Mesenchymal stem cell (in vitro differentiated cells and primary cell): ENCODE measurements at regions not wholly inside any gene's neighbourhood (a gene's known extent, or its start where the extent isn't known, plus 50 kb on each side); places are given as distances from the start of the nearest gene placed in this dataset.

Source experiments
- DNase-seq: peaks from one replicate; pipeline ENCODE4 v3.0.0-alpha.2; 2013
- H2AFZ ChIP-seq: one replicate; pipeline ENCODE4 v1.6.1; 2013; ENCODE audit warnings: low read depth, mild to moderate bottlenecking, control low read depth, inconsistent platforms, low read length, moderate library complexity
- H2AK5ac ChIP-seq: 2 replicates; pipeline ENCODE4 v1.6.1; 2013; ENCODE audit warnings: low read length, moderate library complexity, mild to moderate bottlenecking, inconsistent platforms; ENCODE audit not compliant: severe bottlenecking
- H2BK120ac ChIP-seq: one replicate; pipeline ENCODE4 v1.6.1; 2013; ENCODE audit warnings: low read depth, mild to moderate bottlenecking, inconsistent platforms, low read length, moderate library complexity
- H2BK12ac ChIP-seq, 2 experiments: one replicate each; pipeline ENCODE4 v1.6.1; 2013; ENCODE audit warnings: inconsistent platforms in 2 of 2, low read length in 2 of 2, mild to moderate bottlenecking in 2 of 2, moderate library complexity in 2 of 2, control low read depth in 1 of 2
- H2BK15ac ChIP-seq: one replicate; pipeline ENCODE4 v1.6.1; 2013; ENCODE audit warnings: mild to moderate bottlenecking, low read depth, inconsistent platforms; ENCODE audit not compliant: poor library complexity, severe bottlenecking
- H2BK5ac ChIP-seq: 2 replicates; pipeline ENCODE4 v1.6.1; 2013; ENCODE audit warnings: low read depth, mild to moderate bottlenecking, low read length, control low read depth, inconsistent platforms; ENCODE audit not compliant: poor library complexity, severe bottlenecking
- H3K14ac ChIP-seq, 2 experiments: one replicate each; pipeline ENCODE4 v1.6.1; 2013; ENCODE audit warnings: inconsistent platforms in 2 of 2, low read length in 2 of 2, control low read depth in 1 of 2, mild to moderate bottlenecking in 1 of 2, moderate library complexity in 1 of 2
- H3K18ac ChIP-seq, 2 experiments: one replicate each; pipeline ENCODE4 v1.6.1; 2013; ENCODE audit warnings: inconsistent platforms in 2 of 2, low read length in 2 of 2, control low read depth in 1 of 2, low read depth in 1 of 2, mild to moderate bottlenecking in 1 of 2
- H3K23ac ChIP-seq, 2 experiments: one replicate each; pipeline ENCODE4 v1.6.1; 2013; ENCODE audit warnings: inconsistent platforms in 2 of 2, low read length in 2 of 2, mild to moderate bottlenecking in 2 of 2, moderate library complexity in 2 of 2, control low read depth in 1 of 2
- H3K27ac ChIP-seq: 2 replicates; pipeline ENCODE4 v1.5.1; 2013; ENCODE audit warnings: mild to moderate bottlenecking, moderate library complexity, low read length, control low read depth, inconsistent platforms; ENCODE audit not compliant: poor library complexity, severe bottlenecking
- H3K27me3 ChIP-seq, 2 experiments: 2 replicates each; pipeline versions ENCODE4 v1.6.1 to v1.7.0; 2013; ENCODE audit warnings: low read length in 2 of 2, mild to moderate bottlenecking in 2 of 2, moderate library complexity in 2 of 2, control low read depth in 1 of 2, inconsistent platforms in 1 of 2; ENCODE audit not compliant: control insufficient read depth in 1 of 2, insufficient read depth in 1 of 2
- H3K36me3 ChIP-seq, 2 experiments: 2 replicates each; pipeline versions ENCODE4 v1.6.1 to v1.7.0; 2013; ENCODE audit warnings: low read length in 2 of 2, control low read depth in 1 of 2, inconsistent platforms in 1 of 2, low read depth in 1 of 2, mild to moderate bottlenecking in 1 of 2; ENCODE audit not compliant: insufficient read depth in 2 of 2, control insufficient read depth in 1 of 2
- H3K4ac ChIP-seq, 2 experiments: one replicate each; pipeline ENCODE4 v1.6.1; 2013; ENCODE audit warnings: inconsistent platforms in 2 of 2, low read length in 2 of 2, mild to moderate bottlenecking in 2 of 2, moderate library complexity in 2 of 2, control low read depth in 1 of 2, low read depth in 1 of 2
- H3K4me1 ChIP-seq: 2 replicates; pipeline ENCODE4 v1.6.1; 2013; ENCODE audit warnings: low read depth, low read length, control low read depth; ENCODE audit not compliant: control insufficient read depth, insufficient read depth
- H3K4me2 ChIP-seq: 2 replicates; pipeline ENCODE4 v1.6.1; 2013; ENCODE audit warnings: low read length, mild to moderate bottlenecking, inconsistent platforms; ENCODE audit not compliant: poor library complexity, severe bottlenecking
- H3K4me3 ChIP-seq, 2 experiments: 2 replicates each; pipeline versions ENCODE4 v1.5.1 to v1.7.0; 2013; ENCODE audit warnings: low read length in 2 of 2, mild to moderate bottlenecking in 2 of 2, control low read depth in 1 of 2, low read depth in 1 of 2; ENCODE audit not compliant: insufficient read depth in 1 of 2
- H3K79me1 ChIP-seq: replicated peaks from 2 replicates; pipeline ENCODE4 v1.6.1; 2013; ENCODE audit warnings: mild to moderate bottlenecking, control low read depth, low read length, inconsistent platforms; ENCODE audit not compliant: poor library complexity, severe bottlenecking
- H3K9ac ChIP-seq: 2 replicates; pipeline ENCODE4 v1.7.0; 2013; ENCODE audit warnings: mild to moderate bottlenecking, low read length, moderate library complexity
- H3K9me3 ChIP-seq: 2 replicates; pipeline ENCODE4 v1.7.0; 2013; ENCODE audit warnings: mild to moderate bottlenecking, low read length; ENCODE audit not compliant: control insufficient read depth
- H4K8ac ChIP-seq: one replicate; pipeline ENCODE4 v1.6.1; 2013; ENCODE audit warnings: inconsistent platforms, mild to moderate bottlenecking, low read length, moderate library complexity
- H4K91ac ChIP-seq: one replicate; pipeline ENCODE4 v1.6.1; 2013; ENCODE audit warnings: mild to moderate bottlenecking, low read length, inconsistent platforms
- WGBS: methylation state at CpG from one replicate; pipeline ENCODE4 v1.1.7; 2013; ENCODE audit warnings: mixed read lengths; 5-methylcytosine and 5-hydroxymethylcytosine counted together

DNA sequence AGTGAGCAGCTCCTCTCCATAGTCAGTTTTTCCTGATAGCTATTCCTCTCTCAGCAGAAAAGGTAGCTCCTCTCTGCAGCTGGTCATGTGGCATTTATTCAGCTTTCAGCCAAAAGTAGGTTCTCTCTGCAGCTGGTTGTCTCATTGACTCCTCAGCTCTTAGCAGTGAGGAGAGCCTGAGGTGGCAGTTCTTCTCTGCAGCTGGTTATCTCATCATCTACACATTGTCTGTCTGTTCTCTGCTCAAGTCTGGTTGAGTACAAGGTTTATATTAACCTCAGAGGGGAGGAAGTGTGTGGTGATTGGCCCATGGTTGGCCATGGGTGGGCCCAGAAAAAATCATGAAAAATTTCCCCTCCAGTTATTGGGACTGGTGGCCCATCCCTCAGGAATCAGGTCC, 338.3 kb downstream of the KDM5D start:
- Histone ChIP-seq H3K4me3 (no peak overlapping the region), H3K9ac (no peak overlapping the region), H3K9me3 (no peaks in the 10 kb centered on the region), H2AFZ (no peak overlapping the region), H2BK5ac (no peak overlapping the region), H3K23ac (no peak overlapping the region), H4K91ac (no peak overlapping the region), H3K4me2 (no peak overlapping the region), H2BK12ac (no peak overlapping the region), H3K27me3 (no peaks in the 10 kb centered on the region), H3K18ac (no peak overlapping the region), H2BK120ac (no peak overlapping the region), H3K36me3 (no peaks in the 10 kb centered on the region), H4K8ac (no peak overlapping the region), H2BK15ac (no peak overlapping the region), H3K4me1 (no peaks in the 10 kb centered on the region), H3K14ac (no peak overlapping the region), H3K4ac (no peak overlapping the region), H3K27ac (no peak overlapping the region), H2AK5ac (no peak overlapping the region), H3K79me1 (no peaks in the 10 kb centered on the region)
- no peak for DNase-seq

DNA sequence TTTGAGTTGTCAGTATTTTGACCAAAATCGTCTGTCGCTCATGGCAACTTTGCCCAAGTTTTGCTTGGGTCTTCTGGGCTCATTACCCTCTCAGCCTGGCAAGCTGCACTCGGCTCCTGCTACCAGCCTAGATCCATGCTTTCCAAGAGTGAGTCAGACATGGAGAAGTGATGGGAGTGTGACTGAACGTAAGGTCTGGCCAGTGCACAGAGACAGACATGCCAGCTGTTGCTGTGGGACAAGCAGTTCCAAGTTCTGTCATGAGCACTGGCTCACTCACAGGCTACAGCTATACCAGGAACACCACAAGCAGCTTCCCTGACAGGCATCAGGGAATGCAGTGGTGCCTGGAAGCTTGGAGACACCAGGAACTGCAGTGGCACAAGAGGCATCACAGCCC, 338.9 kb downstream of the KDM5D start:
- Histone ChIP-seq H3K18ac (no peak overlapping the region), H3K36me3 (no peaks in the 10 kb centered on the region)

DNA sequence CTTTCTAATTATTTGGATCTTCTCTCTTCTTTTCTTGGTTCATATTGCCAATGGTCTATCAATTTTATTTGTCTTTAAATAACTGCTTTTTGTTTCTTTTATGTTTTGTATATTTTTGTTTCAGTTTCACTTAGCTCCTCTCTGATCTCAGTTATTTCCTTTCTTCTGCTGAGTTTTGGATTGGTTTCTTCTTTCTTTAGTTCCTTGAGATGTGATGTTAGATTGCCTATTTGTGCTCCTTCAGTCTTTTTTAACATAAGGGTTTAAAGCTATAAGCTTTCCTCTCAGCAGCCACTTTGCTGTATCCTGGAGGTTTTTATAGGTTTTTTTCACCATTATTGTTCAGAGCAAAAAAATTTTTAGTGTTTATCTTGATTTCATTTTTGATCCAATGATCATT, 351.6 kb downstream of the KDM5D start:
- H3K23ac ChIP-seq: no peak overlapping the region
- no peak overlapping the region for H2BK5ac ChIP-seq
- H3K27me3 ChIP-seq: no peaks in the 10 kb centered on the region
- H3K18ac ChIP-seq: no peak overlapping the region
- H3K4ac ChIP-seq: no peak overlapping the region
- H3K4me3 ChIP-seq: no peak overlapping the region
- no peak overlapping the region for H4K91ac ChIP-seq
- H3K79me1 ChIP-seq: no peaks in the 10 kb centered on the region
- H3K9ac ChIP-seq: no peak overlapping the region
- no peak overlapping the region for H2BK120ac ChIP-seq
- no peak overlapping the region for H3K14ac ChIP-seq
- H3K4me2 ChIP-seq: no peak overlapping the region
- no peak overlapping the region for H4K8ac ChIP-seq
- no peaks in the 10 kb centered on the region for H3K9me3 ChIP-seq
- DNase-seq: no peak
- H2BK12ac ChIP-seq: no peak overlapping the region
- no peak overlapping the region for H2AFZ ChIP-seq
- no peak overlapping the region for H3K27ac ChIP-seq
- no peaks in the 10 kb centered on the region for H3K36me3 ChIP-seq
- no peak overlapping the region for H2AK5ac ChIP-seq
- H3K4me1 ChIP-seq: no peaks in the 10 kb centered on the region
- H2BK15ac ChIP-seq: no peak overlapping the region

More for the DNA sequence above, 338.9 kb downstream of the KDM5D start:
- Histone ChIP-seq H2AK5ac (no peak overlapping the region), H3K27me3 (no peaks in the 10 kb centered on the region), H3K79me1 (no peaks in the 10 kb centered on the region), H2BK5ac (no peak overlapping the region), H3K9me3 (no peaks in the 10 kb centered on the region), H3K9ac (no peak overlapping the region), H2AFZ (no peak overlapping the region), H3K4ac (no peak overlapping the region), H4K8ac (no peak overlapping the region), H2BK15ac (no peak overlapping the region), H3K4me2 (no peak overlapping the region), H4K91ac (no peak overlapping the region), H2BK120ac (no peak overlapping the region), H3K4me1 (no peaks in the 10 kb centered on the region), H2BK12ac (no peak overlapping the region), H3K14ac (no peak overlapping the region), H3K23ac (no peak overlapping the region), H3K4me3 (no peak overlapping the region), H3K27ac (no peak overlapping the region)
- WGBS: 79% methylated on average over 4 of the region's 4 CpGs
- no peak for DNase-seq

DNA sequence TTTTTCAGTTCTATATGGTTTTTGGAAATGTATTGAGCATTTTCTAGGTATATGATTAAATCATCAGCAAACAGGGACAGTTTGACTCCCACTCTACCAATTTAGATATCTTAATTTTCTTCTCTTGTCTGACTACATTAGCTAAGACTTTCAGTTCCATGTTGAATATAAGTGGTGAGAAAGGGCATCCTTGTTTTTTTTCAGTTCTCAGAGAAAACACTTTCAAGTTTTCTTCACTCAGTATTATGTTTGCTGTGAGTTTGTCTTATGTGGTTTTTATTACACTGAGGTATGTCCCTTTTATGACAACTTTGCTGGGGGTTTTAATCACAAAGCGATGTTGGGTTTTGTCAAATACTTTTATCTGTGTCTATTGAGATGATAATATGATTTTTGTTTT, 352.6 kb downstream of the KDM5D start:
- Histone ChIP-seq H2AFZ (no peak overlapping the region), H3K27me3 (no peaks in the 10 kb centered on the region), H3K9ac (no peak overlapping the region), H3K9me3 (no peaks in the 10 kb centered on the region), H3K4me2 (no peak overlapping the region), H3K27ac (no peak overlapping the region), H2BK120ac (no peak overlapping the region), H2BK12ac (no peak overlapping the region), H3K18ac (no peak overlapping the region), H3K4ac (no peak overlapping the region), H3K4me1 (no peaks in the 10 kb centered on the region), H2AK5ac (no peak overlapping the region), H4K91ac (no peak overlapping the region), H2BK5ac (no peak overlapping the region), H3K79me1 (no peaks in the 10 kb centered on the region), H3K23ac (no peak overlapping the region), H2BK15ac (no peak overlapping the region), H4K8ac (no peak overlapping the region), H3K36me3 (no peaks in the 10 kb centered on the region), H3K4me3 (no peak overlapping the region), H3K14ac (no peak overlapping the region)
- DNase-seq: no peak
- 67% methylated on average over 1 of the region's 1 CpG for WGBS
